ENCODE measurements at regions not wholly inside any gene's neighbourhood (a gene's known extent, or its start where the extent isn't known, plus 50 kb on each side); places are given as distances from the start of the nearest gene placed in this dataset.

DNA sequence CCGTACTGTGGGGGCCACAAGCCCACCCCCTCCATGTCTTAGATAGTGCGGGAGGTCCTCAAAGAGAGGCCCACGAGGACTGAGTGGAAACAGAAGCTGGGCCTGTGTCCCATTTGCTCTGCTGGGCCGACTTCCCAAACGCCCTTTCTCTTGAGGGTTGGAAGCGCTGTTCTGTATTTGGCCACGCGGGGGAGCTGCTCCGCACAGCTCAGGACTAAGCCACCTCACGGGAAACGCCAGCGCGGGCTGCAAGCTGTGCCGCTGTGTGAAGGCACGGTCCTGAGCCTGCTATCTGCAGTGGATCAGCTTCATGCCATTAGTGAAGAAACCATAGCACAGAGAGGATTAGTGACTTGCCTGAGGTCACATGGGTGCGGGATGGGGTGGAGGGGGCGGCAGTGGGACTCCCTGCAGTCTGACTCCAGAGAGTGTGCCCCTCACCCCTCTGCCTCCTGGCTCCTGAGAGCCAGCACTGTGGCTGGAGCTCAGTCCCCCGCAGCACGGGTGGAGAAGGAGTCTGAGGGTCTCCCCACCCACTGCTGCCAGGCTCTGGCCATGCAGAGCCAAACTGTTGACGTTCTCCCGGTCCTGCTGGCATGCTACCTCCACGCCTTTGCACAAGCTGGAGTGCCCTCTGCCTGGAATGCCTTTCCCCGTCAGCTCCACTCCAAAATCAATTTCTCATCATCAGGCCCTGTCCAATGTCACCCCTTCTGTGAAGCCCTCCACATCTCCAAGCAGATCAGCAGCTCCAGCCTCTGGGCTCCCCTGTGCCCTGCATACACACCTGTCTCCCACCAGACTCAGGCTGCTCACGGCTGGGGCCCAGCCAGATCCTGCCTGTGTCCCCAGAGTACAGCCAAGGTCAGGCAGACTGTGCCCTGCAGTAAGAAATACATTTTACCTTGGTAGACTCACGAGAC is 51.5 kb upstream of the LRRC32 start:
- DNase-seq, result peak in 54 of 56 donors; percentile 18 to 89 (median 52)

GRCh38 chr11:76723142-76723541 is 52.6 kb upstream of the LRRC32 start:
- DNase-seq, result no peak

GRCh38 chr11:76723548-76723947 is 53.0 kb upstream of the LRRC32 start:
- no peak for DNase-seq

- DNase-seq, result no peak
Observed at GRCh38 chr11:76724171-76724768, 53.7 kb upstream of the LRRC32 start.

- no peak for DNase-seq
Observed at GRCh38 chr11:76728227-76728626, 54.9 kb upstream of the TSKU start.

DNA sequence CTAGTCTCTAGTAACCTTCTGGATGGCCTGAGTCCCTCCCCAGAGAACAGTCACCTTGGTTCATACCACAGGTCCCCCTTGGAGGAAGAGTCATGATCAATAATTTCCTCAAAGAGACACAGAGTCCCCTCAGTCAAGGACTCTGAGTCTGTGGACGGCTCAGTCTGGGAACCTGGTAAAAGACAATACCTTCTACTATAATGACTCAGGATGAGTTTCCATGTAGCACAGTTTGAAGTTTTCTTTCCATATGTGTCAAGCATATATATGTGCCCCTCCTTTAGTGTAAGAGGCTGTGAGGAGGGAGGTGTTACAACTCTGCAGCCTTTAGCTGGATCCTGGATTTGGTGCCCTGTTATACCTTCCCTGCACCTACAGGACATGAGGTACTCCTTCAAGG is 54.4 kb upstream of the TSKU start:
- no peak for DNase-seq

DNA sequence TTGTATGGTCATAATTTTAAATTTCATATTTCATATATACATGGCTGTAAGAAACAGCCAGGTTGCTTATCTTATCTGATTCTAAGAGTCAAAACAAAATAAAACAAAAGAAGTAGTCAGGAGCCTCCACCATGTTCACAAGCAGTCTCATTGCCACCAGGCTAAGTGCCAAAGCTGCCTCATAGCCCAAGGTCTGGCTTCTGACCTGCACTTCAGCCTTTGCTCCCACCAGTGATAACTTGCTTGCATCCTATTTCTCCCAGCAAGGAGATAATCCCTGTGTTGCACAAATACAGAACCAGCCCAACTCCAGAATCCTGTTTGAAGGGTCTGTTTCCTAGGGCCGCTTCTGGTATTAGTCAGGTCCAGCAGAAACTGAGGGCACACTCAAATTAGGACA is 53.9 kb upstream of the TSKU start:
- no peak for DNase-seq

GRCh38 chr11:76730887-76731565 is 52.1 kb upstream of the TSKU start:
- no peak for DNase-seq

- no peak for DNase-seq
Observed at GRCh38 chr11:76732643-76733042, 50.5 kb upstream of the TSKU start.
